HG02884 (cell line): ENCODE measurements at regions not wholly inside any gene's neighbourhood (a gene's known extent, or its start where the extent isn't known, plus 50 kb on each side); places are given as distances from the start of the nearest gene placed in this dataset.

Source experiments
- ATAC-seq: cut with Tn5 transposase; IDR thresholded peaks from one replicate; pipeline ENCODE4 v1.9.1; 2021; ENCODE audit warnings: mild to moderate bottlenecking, moderate library complexity; ENCODE audit not compliant: unreplicated experiment

DNA sequence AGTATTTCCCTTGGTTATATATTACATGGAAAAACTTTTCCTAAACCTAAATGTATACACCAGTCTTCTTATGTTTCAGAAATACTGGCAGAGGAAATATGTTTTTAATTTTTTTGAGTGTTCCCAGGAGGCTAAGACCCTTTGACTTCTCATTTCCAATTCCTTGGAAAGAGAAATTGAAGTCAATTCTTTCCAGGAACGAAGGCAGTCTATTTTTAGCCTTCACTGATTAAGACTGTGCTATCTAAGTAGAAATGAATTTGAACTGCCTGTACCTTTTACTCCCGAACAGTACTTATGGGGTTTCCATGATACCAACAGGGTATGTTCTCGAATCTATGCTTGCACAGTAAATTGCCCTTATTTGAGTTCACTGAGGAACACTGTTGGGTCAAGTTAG, 340.3 kb upstream of the CD180 start:
- ATAC-seq, result no peak

DNA sequence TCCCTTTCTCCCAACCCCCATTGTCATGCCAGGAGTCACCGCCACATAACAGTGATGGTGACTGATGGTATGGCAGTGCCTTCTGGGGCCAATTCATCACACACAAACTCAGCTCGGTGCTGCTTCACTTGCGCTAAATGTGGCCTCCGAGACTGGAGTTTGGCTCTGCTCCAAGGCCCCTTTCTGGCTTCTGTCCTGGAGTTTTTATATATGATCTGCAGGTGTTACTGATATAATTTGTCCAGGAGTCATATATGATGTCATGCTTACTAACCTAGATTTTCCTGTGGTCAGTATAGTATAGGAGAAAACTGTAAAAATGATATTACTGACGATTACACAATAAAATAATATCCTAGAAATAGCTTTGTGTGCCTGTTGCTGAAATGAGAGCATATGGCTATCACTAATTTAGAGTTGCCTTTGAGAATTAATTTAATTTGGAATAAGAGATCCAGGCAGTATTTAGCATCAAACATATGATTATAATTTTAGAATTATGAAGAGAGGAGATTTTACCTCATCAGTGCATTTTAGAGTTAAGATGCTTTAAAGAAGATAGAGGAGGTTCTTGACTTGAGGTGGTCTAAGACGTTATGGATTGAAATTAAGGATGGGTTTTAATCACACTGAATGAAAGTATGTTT, 334.1 kb upstream of the CD180 start:
- no peak for ATAC-seq

DNA sequence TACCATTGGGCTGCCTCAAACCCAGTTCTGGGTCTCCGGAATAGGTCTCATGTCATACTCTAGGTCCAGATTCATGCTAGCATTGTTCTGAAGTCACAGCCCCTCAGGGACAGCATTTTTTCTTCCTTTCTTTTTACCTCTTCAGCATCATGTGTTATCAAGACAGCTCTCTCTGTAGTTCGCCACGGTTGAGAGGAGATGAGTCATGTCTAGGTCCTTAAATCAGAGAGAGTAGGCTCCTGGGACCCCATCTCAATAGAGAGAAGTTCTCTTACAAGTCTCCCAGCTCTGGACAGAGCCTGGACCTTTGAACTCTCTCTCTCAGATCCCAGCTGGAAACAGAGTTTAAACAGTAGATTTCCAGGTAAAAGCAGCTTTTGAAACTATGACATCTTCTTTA, 332.4 kb upstream of the CD180 start:
- ATAC-seq, result no peak

DNA sequence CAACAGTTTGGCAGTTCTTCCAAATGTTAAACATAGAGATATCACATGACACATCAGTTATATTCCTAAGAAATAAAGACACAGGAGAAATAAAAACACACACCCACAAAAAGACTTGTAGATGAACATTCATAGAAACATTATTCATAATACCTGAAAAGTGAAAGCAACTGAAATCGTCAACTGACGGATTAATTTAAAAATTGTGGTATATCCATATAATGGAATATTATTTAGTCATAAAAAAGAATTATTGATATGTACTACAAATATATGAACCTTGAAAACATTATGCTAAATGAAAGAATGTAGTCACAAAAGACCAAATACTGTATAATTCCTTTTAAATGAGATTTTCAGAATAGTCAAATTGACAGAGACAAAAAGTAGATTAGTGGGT, 330.2 kb upstream of the CD180 start:
- no peak for ATAC-seq

DNA sequence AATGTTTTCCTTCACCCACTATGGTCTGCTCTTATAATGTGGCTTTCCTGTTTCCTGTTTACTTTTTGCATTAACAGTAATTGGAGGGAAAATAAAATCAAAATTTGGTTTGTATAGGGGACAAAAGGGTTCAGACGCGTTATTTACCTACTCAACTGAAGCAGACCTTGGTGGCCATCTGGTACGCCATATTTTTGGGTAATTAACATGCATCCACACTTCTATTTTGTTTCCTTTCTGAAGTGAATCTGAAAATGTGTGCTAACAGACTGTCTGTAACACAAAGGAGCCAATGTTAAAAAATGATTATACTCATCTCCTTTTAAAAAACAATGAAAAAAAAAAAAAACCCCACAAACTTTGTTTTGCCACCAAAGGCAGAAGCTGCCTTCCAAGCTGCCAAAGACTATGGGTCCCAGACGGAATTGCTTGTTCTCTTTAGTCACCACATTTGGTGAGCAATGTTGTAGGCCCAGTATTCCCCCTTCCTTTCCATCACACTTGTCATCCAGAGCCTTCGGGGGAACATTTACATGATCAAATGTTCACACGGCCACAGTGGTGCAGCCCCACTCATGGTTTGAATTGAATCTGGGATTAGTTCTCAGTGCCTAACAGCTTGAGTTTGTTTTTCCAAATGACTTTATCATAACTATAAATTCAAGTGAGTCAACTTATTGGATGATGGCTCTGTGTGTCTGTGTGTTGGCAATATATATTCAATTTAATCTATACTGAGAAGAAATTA, 323.7 kb upstream of the CD180 start:
- no peak for ATAC-seq

DNA sequence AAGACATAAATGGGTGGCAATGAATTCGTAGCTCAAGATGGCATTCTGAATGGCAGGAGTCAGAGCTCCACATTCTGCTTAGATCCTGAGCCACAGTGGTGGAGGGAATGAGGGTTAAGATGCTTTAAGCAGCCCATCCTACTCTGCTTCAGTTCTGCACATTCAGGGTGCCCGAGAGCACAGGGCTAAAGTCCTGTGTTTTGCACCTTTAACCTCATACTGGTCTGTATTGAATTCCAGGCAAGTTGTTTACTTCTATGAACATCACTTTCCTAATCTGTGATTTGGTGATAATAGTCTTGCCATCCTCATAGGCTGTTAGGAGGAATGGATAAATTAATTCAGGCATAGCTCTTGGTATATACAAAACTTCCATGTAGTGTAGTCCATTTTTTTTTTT, 321.6 kb upstream of the CD180 start:
- ATAC-seq, result no peak

DNA sequence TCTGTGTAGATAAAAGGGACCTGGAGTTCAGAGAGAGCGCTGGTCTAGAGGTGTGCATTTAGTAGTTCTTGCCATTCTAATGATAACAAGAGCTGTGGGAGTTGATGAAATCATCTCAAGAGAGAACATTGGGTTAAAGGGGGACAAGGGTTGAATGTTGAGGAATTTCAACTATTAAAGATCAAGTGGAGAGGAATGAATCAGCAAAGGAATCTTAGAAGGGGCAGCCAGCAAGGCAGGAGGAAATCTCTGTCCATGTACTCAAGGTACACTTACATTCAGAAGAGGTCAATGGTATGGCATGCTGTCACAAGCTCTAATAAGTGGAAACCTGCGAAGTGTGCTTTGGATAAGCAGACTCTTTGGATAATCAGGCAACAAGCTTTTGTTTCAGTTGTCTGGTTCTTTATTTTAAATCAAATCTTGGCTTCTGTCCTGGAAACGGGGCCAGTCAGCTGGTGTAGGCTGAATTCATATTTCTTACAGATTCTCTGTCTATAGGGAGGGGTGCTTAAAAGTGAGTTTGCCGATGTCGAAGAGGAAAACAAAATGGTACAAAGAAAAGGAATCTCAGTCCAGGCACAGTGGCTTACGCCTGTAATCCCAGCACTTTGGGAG, 320.5 kb upstream of the CD180 start:
- ATAC-seq, result no peak

DNA sequence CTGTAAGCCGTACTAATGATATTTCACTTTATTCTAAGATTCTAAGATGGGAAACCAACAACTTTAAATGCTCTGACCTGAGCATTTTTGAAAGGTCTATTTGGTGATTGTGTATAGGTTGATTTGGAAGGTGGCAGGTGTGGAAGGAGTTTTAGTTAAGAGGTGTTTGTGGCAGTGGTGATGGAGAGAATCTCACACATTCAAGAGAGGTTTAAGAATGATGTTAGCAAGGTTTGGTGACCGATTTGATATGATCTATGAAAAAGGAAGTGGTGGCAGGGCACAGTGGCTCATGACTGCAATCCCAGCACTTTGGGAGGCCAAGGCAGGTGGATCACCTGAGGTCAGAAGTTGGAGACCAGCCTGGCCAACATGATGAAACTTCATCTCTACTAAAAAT, 319.2 kb upstream of the CD180 start:
- no peak for ATAC-seq

DNA sequence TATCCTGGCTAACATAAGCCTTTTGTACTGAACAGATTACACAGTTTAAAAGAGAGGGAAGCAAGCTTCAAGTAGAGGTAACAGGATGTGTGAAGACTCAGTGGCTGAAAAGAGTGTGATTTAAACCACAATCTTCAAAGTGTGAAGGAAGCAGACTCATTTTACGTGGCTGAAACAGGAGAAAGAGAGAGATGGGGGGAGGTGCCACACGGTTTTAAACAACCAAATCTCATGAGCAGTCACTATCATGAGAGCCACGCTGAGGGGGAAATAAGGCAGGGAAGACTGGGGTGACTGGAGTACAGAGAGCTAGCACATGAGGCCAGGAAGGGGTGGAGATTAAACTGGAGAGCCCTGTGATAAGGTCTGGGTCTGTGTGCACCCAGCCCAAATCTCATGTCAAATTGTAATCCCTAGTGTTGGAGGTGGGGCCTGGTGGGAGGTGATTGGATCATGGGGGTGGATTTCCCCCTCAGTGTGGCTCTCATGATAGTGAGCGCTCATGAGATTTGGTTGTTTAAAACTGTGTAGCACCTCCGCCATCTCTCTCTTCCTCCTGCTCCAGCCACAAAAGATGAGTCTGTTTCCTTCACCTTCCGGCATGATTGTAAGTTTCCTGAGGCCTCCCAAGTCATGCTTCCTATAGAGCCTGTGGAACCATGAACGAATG, 318.6 kb upstream of the CD180 start:
- ATAC-seq, result no peak

DNA sequence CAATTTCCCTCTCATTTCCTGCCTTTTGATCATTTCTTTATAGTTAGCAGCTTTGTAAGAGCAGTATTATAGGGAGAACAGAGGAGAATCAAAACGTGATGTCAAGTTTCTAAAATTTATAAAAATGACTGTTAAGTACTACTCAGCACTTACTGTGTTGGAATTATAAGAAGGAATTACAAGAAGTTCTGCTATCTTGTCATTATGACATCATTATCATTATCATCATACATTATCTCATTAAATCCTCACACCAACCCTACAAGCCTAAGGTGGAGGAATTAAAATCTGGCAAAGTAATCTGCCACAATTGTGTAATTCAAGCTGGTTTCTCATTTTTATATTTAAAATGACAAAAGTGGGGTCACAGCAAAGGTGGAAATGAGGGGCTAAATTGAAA, 316.2 kb upstream of the CD180 start:
- no peak for ATAC-seq

DNA sequence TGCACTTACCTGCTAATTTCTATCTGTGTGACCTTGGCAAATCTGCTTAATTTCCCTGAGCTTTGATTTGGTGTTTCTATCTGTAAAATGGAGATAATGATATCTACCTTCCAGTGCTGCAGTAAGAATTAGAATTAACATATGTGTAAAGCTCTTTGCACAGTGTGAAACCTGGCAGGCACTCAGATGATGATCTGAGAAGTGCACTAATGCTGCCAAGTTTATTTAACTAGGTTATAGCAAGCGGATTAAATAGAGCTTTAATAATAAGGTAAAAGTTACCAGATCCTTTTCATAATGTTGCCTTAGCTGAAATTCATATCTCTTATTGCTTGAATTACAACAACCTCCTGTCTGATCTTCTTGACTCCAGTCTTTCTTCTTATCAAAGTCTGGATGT, 315.3 kb upstream of the CD180 start:
- no peak for ATAC-seq

DNA sequence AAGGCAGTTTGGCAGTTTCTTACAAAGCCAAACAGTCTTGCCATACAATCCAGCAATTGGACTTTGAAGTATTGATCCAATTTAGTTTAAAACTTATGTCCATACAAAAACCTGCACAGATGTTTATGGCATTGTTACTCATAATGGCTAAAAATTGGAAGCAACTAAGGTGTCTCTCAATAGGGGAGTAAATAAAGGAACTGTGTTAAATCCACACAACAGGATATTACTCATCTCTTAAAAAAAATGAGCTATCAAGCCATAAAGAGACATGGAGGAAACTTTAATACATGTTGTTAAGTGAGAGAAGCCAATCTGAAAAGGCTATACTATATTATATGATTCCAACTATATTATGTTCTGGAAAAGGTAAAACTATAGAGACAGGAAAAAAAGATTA, 313.6 kb upstream of the CD180 start:
- no peak for ATAC-seq

DNA sequence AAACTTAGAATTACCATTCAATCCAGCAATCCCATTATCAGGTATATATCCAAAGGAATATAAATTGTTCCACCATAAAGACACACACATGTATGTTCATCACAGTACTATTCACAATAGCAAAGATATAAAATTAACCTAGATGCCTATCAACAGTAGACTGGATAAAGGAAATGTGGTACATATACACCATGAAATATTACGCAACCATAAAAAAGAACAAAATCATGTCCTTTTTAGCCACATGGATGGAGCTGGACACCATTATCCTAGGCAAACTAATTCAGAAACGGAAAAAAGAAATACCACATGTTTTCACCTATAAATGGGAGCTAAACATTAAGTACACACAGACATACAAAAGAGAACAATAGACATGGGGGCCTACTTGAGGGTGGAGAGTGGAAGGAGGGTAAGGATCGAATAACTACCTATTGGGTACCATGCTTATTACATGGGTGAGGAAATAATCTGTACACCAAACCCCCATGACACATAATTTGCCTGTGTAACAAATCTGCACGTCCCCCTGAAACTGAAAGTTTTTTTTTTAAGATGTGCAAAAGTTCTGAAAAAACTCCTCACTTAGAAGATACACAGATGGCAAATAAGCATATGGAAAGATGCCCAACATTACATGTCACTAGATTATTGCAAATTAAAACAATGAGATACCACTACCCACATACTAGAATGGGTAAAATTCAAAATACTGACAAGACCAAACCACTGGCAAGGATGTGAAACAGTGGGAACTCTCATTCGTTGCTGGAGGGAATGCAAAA, 313.0 kb upstream of the CD180 start:
- no peak for ATAC-seq

DNA sequence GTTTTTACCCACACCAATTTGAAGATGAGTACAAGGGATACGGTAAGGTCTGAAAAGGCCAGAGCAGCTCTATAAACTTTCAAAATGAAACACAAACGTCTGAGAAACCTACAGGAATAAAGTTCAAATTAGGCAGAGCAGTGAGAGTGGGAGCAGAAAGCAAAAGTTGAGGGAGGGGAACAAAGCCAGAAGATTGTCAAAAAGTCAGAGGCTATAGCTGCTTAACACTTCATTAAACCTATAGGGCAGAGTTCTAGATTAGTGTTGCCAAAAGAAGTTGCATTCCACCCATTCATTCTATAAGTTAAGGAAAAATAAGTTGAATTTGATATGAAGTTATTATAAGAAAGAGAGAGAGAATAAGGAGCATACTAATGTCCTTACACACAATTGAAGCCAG, 309.6 kb upstream of the CD180 start:
- ATAC-seq, result no peak

DNA sequence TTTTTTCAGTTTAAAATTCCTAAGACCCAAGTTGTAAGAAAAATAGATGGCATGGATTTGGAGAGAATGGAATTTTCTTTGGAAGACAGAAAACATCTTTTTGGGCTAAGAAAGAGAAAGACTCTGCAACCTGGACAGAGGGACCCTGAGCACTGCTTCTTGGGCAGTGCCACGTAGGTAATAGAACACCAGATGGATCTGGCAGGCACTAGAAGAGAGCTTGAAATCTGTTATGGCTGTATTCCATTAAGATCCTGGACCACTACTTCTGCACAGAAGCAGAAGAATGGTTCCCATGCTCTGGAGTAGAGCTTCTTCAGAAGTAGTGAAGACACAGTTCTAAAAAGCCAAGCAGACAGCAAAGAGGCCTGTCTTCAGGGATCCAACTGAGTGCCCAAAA, 306.4 kb upstream of the CD180 start:
- no peak for ATAC-seq

DNA sequence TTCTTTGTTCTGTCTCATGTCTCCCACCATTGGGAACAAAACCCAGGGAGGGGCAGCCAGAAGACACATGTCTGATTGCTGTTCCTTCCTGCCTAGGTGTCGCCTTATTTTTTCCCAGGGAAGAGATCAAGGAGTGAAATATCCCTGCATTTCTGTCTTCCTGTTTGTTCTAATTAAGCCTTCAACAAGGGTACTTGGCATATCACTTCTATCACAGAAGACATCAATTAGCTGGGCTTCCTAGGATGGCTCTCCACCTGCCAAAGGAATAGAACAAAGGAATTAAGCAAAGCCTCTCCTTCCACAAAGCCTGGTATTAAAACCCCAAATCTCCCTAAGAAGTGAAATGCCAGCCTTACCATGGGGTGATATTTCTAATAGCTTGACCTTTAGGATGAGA, 299.5 kb upstream of the CD180 start:
- no peak for ATAC-seq

DNA sequence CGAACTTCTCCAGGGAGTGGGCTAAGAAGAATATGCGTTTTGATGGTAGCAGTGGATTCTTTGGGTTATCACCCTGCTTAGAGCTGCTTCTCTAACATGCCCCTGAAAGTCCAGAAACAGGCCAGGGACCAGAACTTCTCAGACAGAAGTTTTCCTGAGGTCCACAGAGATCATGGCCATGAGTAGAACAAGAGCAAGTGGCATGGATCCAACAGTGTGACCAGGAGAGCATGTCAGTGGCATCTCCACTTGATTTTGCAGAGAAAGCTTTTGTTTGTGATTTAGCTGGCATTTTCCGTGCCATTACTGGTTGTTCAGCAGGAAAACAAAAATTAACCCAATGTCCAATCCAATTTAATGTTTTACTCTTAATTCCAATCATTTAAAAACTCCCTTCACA, 298.5 kb upstream of the CD180 start:
- ATAC-seq, result no peak

DNA sequence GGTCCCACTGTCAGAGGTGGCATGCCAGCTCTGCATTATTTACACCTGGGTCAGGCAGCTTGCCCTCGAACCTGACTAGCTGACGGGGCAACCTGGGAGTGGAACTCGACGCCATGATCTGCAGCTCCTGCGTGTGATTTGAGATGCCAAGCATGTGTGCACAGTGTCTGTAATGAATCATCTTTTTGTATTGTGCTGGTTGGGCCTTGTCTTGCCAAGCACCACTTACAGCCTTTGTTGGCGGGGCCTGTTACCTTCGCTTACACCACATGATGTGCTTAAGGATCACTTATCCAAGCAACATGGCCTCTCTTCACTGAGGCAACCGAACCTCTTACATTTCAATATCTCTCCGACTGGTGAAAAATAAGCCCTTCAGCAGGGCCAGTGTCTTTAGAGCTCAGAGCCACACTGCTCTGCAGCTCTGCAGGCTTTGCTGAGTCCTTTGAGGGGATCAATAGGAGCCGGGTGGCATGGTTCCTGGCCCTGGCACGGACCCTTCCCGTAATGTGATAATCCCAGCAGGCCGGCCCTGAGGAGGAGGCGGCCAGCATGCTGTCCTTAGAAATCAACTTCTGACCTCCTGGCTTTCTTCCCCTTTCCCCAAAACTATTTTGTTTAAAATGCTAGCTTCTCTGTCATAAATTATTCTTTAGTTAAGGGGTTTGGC, 297.7 kb upstream of the CD180 start:
- no peak for ATAC-seq

DNA sequence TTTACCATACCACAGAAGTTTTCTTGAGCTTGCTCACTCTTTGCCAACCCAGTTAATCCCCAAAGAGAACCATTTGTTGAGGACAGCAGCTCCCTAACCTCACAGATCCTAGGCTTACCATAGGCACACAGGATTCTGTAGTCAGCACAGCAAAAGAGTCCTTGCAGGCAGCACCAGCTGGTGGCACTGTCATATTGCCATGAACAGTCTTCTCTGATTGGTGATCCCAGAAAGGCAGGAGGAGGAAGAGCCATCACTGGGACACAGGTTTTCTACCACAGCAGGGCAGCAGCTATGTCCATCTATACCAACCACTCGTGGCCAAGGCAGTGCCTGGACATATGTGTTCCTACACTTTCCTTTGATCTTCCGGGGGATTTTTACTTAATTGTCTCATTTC, 297.1 kb upstream of the CD180 start:
- ATAC-seq, result no peak

DNA sequence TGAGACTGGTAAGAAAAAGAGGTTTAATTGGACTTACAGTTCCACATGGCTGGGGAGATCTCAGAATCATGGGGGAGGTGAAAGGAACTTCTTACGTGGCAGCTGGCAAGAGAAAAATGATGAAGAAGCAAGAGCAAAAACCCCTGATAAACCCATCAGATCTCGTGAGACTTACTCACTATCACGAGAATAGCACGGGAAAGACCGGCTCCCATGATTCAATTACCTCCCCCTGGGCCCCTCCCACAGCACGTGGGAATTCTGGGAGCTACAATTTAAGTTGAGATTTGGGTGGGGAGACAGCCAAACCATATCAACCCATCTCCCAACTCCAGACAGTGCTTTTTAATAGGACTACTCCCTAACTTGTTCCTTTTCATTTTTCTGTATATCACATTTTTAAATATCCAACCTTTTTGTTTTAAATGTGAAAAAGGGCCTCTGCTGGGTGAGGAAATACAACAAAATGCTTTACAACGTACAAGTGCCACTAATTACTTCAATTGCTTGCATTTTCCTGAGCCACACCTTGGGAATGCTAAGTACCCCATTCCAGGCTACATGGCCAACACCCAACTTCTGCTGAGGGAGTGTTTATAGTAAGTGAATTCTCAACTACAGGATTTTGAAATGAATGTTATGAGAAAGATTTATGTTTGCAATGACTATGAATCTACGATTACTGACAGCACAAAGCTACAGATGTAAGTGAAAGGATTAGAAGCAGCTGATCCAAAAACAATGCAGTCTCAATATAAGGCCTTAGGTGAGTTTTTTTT, 294.1 kb upstream of the CD180 start:
- no peak for ATAC-seq
